ENCODE measurements at regions not wholly inside any gene's neighbourhood (a gene's known extent, or its start where the extent isn't known, plus 50 kb on each side); places are given as distances from the start of the nearest gene placed in this dataset.

GRCh38 chr3:15899388-15899787 lies 101.6 kb upstream of the ANKRD28 start:
- TF ChIP-seq CTCF (IDR thresholded peaks at IDR 0.05), result no peak
- TF ChIP-seq EP300 (IDR thresholded peaks at IDR 0.05), result no peak
